SK-N-MC (cell line): ENCODE measurements at regions not wholly inside any gene's neighbourhood (a gene's known extent, or its start where the extent isn't known, plus 50 kb on each side); places are given as distances from the start of the nearest gene placed in this dataset.

ENCODE experiments used
- EZH2 ChIP-seq: fragments of 200-600 bp; sonication (generic); IDR thresholded peaks from one replicate; pipeline ENCODE4 v1.6.1; 2017; ENCODE audit warnings: antibody characterized with exemption
- FOXP2 ChIP-seq: optimal IDR thresholded peaks from 2 replicates; pipeline ENCODE3; 2011; ENCODE audit warnings: mild to moderate bottlenecking, moderate library complexity; ENCODE audit not compliant: insufficient read depth; ENCODE audit errors: extremely low read length, control extremely low read depth
- POLR2AphosphoS5 ChIP-seq: IDR thresholded peaks from 2 replicates; pipeline ENCODE4 v1.6.1; 2012; ENCODE audit warnings: mild to moderate bottlenecking, low read depth, low read length, borderline replicate concordance

- TF ChIP-seq POLR2AphosphoS5 (no peak), EZH2 (no peak), FOXP2 (no peak)
These were observed 313.2 kb upstream of the ZEB2 start for GRCh38 chr2:144833075-144833637.
